ENCODE measurements at regions not wholly inside any gene's neighbourhood (a gene's known extent, or its start where the extent isn't known, plus 50 kb on each side); places are given as distances from the start of the nearest gene placed in this dataset.

GRCh38 chr1:182198006-182198605, 136.6 kb upstream of the ZNF648 start:
- no peaks in the 10 kb centered on the region for H3K9me3 ChIP-seq (ENCODE audit: low read depth, low read length)
- no peaks in the 10 kb centered on the region for H3K27me3 ChIP-seq (ENCODE audit: insufficient read depth, low read length)

GRCh38 chr1:182196897-182197870, 135.7 kb upstream of the ZNF648 start:
- Histone ChIP-seq H3K4me2 (ENCODE audit: insufficient read depth, low read length) (no peak overlapping the region), H3K9me3 (ENCODE audit: low read depth, low read length) (no peaks in the 10 kb centered on the region), H3K36me3 (ENCODE audit: insufficient read depth, low read length) (no peaks in the 10 kb centered on the region), H3K4me1 (ENCODE audit: insufficient read depth, low read length) (no peaks in the 10 kb centered on the region), H3K27me3 (ENCODE audit: insufficient read depth, low read length) (no peaks in the 10 kb centered on the region), H3K27ac (ENCODE audit: low read depth, low read length) (no peak overlapping the region), H4K20me1 (ENCODE audit: insufficient read depth, low read length) (no peaks in the 10 kb centered on the region), H2AFZ (ENCODE audit: low read length) (no peak overlapping the region), H3K79me2 (ENCODE audit: insufficient read depth, low read length) (no peaks in the 10 kb centered on the region), H3K4me3 (ENCODE audit: insufficient read depth, low read length) (no peak overlapping the region)
- DNase-seq (ENCODE audit: insufficient read length, low spot score, missing footprints) = no peak
- no peak for TF ChIP-seq CTCF (IDR thresholded peaks at IDR 0.05; ENCODE audit: extremely low read depth, low read depth, low read length)

More at GRCh38 chr1:182198006-182198605, 136.6 kb upstream of the ZNF648 start:
- no peak for DNase-seq (ENCODE audit: insufficient read length, low spot score, missing footprints)
- TF ChIP-seq CTCF (IDR thresholded peaks at IDR 0.05; ENCODE audit: extremely low read depth, low read depth, low read length) = no peak
- Histone ChIP-seq H3K4me2 (ENCODE audit: insufficient read depth, low read length) (no peak overlapping the region), H3K4me3 (ENCODE audit: insufficient read depth, low read length) (no peak overlapping the region), H3K79me2 (ENCODE audit: insufficient read depth, low read length) (no peaks in the 10 kb centered on the region), H3K36me3 (ENCODE audit: insufficient read depth, low read length) (no peaks in the 10 kb centered on the region), H4K20me1 (ENCODE audit: insufficient read depth, low read length) (no peaks in the 10 kb centered on the region), H3K4me1 (ENCODE audit: insufficient read depth, low read length) (no peaks in the 10 kb centered on the region), H3K27ac (ENCODE audit: low read depth, low read length) (no peak overlapping the region), H2AFZ (ENCODE audit: low read length) (no peak overlapping the region)

DNA sequence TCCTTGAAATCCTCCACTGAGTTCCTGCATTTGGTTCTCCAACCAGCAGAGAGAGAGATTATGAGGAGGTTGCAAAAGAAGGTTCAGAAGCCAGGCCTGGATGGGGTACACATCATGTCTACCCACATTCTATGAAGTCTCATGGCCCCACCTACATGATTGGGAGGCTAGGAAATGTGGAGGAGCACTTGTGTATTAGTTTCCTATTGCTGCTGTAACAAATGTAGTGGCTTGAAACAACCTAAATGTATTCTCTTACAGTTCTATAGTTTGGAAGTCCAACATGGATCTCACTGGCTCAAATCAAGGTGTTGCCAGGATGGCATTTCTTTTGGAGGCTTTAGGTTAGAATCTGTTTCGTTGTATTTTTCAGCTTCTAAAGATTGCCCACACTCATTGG, 134.2 kb upstream of the ZNF648 start:
- TF ChIP-seq CTCF (IDR thresholded peaks at IDR 0.05; ENCODE audit: extremely low read depth, low read depth, low read length) = no peak
- H3K4me2 ChIP-seq (ENCODE audit: insufficient read depth, low read length) = no peak overlapping the region

More for the DNA sequence above, 134.2 kb upstream of the ZNF648 start:
- H3K27ac ChIP-seq (ENCODE audit: low read depth, low read length) = no peak overlapping the region
- no peaks in the 10 kb centered on the region for H3K27me3 ChIP-seq (ENCODE audit: insufficient read depth, low read length)
- H3K9me3 ChIP-seq (ENCODE audit: low read depth, low read length) = no peaks in the 10 kb centered on the region
- no peaks in the 10 kb centered on the region for H3K36me3 ChIP-seq (ENCODE audit: insufficient read depth, low read length)
- H3K79me2 ChIP-seq (ENCODE audit: insufficient read depth, low read length) = no peaks in the 10 kb centered on the region
- no peak overlapping the region for H3K4me3 ChIP-seq (ENCODE audit: insufficient read depth, low read length)
- H4K20me1 ChIP-seq (ENCODE audit: insufficient read depth, low read length) = no peaks in the 10 kb centered on the region
- no peaks in the 10 kb centered on the region for H3K4me1 ChIP-seq (ENCODE audit: insufficient read depth, low read length)
- H2AFZ ChIP-seq (ENCODE audit: low read length) = no peak overlapping the region
- DNase-seq (ENCODE audit: insufficient read length, low spot score, missing footprints) = no peak

All from osteoblast (primary cell).